ENCODE measurements at regions not wholly inside any gene's neighbourhood (a gene's known extent, or its start where the extent isn't known, plus 50 kb on each side); places are given as distances from the start of the nearest gene placed in this dataset.

- DNase-seq (ENCODE audit: low read depth), result no peak
These were observed 58.4 kb upstream of the FAM216B start for GRCh38 chr13:42722883-42723539.

GRCh38 chr13:42728507-42729180 is 52.7 kb upstream of the FAM216B start:
- peak; percentile 90 for DNase-seq (ENCODE audit: low read depth)

GRCh38 chr13:42729857-42730402 is 51.5 kb upstream of the FAM216B start:
- no peak for DNase-seq (ENCODE audit: low read depth)

Measured in iris pigment epithelial cell (primary cell).